MCF 10A (cell line): ENCODE measurements at regions not wholly inside any gene's neighbourhood (a gene's known extent, or its start where the extent isn't known, plus 50 kb on each side); places are given as distances from the start of the nearest gene placed in this dataset.

ENCODE experiments used
- BruUV-seq: library from RNA; stranded (reverse); fragments of 400-500 nt; replicated peaks from 2 replicates; lab custom pipeline; 2021; lab: Mats Ljungman, UMichigan
- CTCF ChIA-PET: fragments of 300-600 bp; sonication (Branson Sonifier 250); formaldehyde crosslinking; extraction: SDS; loops from one replicate; lab custom pipeline; 2021; ENCODE audit warnings: antibody characterized with exemption, inconsistent platforms; lab: Yijun Ruan, JAX
- POLR2A ChIA-PET: fragments of 300-600, 350-650 bp; sonication (Branson Sonifier 250); formaldehyde crosslinking; extraction: SDS; loops from one replicate; lab custom pipeline; 2020; ENCODE audit warnings: antibody characterized with exemption, inconsistent platforms; lab: Yijun Ruan, JAX
- DNase-seq: peaks from one replicate; pipeline ENCODE4 v3.0.0-alpha.2; 2018; ENCODE audit not compliant: unreplicated experiment
- H3K27ac Mint-ChIP-seq: one replicate; pipeline ENCODE4 v1.8.0; 2022; ENCODE audit warnings: mild to moderate bottlenecking, low read depth, mixed read lengths; ENCODE audit not compliant: unreplicated experiment
- H3K27me3 Mint-ChIP-seq: one replicate; pipeline ENCODE4 v1.8.0; 2022; ENCODE audit warnings: mixed read lengths; ENCODE audit not compliant: insufficient read depth, unreplicated experiment
- H3K36me3 Mint-ChIP-seq: one replicate; pipeline ENCODE4 v1.8.0; 2022; ENCODE audit warnings: mild to moderate bottlenecking, moderate library complexity, mixed read lengths; ENCODE audit not compliant: insufficient read depth, unreplicated experiment
- H3K4me1 Mint-ChIP-seq: one replicate; pipeline ENCODE4 v1.8.0; 2022; ENCODE audit warnings: mixed read lengths; ENCODE audit not compliant: insufficient read depth, unreplicated experiment
- H3K4me3 Mint-ChIP-seq: one replicate; pipeline ENCODE4 v1.8.0; 2022; ENCODE audit warnings: mild to moderate bottlenecking, moderate library complexity, mixed read lengths; ENCODE audit not compliant: unreplicated experiment
- H3K9me3 Mint-ChIP-seq: one replicate; pipeline ENCODE4 v1.8.0; 2022; ENCODE audit warnings: mixed read lengths; ENCODE audit not compliant: unreplicated experiment
- intact Hi-C: fragments of 100-400 bp; cut with micrococcal nuclease; formaldehyde crosslinking; loops from 2 replicates; pipeline ENCODE4 v1.14.1; 2022
- TF ChIP-seq, protein P1 (sequence below): fragments of 200-600 bp; IDR thresholded peaks from one replicate; pipeline ENCODE4 v1.8.0; 2022; ENCODE audit warnings: antibody characterized with exemption, mild to moderate bottlenecking; ENCODE audit not compliant: unreplicated experiment

DNA sequence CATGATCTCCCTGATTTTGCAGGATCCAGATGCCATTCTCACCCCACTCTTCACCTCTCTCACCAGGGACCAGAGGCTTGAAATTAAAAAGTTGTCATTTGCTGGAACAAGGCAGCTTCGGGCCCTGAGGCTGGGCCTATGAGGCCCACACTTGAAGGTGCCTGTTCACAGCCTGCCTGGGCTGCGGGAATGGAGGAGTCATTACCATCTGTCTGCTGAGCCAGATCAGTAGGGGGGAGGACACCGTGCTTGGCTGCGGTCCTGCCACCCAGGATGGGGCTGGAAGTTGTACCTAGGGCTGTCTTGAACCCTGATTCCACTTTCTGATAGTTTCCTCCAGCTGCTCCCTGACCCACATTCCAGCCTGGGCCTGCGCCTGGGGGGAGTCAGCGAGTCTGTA is 208.3 kb upstream of the N4BP1 start:
- TF ChIP-seq, protein P1, sequence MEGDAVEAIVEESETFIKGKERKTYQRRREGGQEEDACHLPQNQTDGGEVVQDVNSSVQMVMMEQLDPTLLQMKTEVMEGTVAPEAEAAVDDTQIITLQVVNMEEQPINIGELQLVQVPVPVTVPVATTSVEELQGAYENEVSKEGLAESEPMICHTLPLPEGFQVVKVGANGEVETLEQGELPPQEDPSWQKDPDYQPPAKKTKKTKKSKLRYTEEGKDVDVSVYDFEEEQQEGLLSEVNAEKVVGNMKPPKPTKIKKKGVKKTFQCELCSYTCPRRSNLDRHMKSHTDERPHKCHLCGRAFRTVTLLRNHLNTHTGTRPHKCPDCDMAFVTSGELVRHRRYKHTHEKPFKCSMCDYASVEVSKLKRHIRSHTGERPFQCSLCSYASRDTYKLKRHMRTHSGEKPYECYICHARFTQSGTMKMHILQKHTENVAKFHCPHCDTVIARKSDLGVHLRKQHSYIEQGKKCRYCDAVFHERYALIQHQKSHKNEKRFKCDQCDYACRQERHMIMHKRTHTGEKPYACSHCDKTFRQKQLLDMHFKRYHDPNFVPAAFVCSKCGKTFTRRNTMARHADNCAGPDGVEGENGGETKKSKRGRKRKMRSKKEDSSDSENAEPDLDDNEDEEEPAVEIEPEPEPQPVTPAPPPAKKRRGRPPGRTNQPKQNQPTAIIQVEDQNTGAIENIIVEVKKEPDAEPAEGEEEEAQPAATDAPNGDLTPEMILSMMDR: no peak
- H3K4me3 Mint-ChIP-seq: no peak overlapping the region
- ChIA-PET CTCF (no interaction called here), POLR2A (no interaction called here)
- H3K27me3 Mint-ChIP-seq: no peaks in the 10 kb centered on the region
- no peaks in the 10 kb centered on the region for H3K4me1 Mint-ChIP-seq
- H3K9me3 Mint-ChIP-seq: no peaks in the 10 kb centered on the region
- no peak overlapping the region for H3K27ac Mint-ChIP-seq
- no peaks in the 10 kb centered on the region for H3K36me3 Mint-ChIP-seq
- DNase-seq: no peak
- BruUV-seq: no TSS peak
- intact Hi-C loops: no loop called here

DNA sequence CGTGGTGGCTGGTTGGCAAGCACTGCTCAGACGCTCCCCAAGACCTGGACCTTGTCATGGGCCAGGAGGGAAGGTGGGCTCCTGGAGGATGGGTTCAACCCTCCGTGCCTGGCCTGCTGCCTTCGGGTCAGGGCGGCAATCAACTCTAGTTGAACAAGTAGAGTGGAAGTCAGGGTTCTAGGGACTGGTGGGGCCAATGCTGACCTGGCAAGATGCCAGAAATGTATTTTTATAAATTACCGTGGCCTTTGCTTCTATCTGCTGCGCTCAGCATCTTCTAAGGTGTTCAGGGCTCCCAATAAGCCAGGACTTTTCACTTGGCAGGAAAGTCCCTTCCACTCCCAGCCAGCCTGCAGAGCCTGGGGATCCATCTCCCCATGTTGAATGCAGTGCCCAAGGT is 207.1 kb upstream of the N4BP1 start:
- H3K4me3 Mint-ChIP-seq: no peak overlapping the region
- no peaks in the 10 kb centered on the region for H3K36me3 Mint-ChIP-seq
- no peak overlapping the region for H3K27ac Mint-ChIP-seq
- CTCF ChIA-PET: no interaction called here
- POLR2A ChIA-PET: no interaction called here
- BruUV-seq: no TSS peak
- no peak for DNase-seq
- H3K9me3 Mint-ChIP-seq: no peaks in the 10 kb centered on the region
- TF ChIP-seq, protein P1: no peak
- H3K4me1 Mint-ChIP-seq: no peaks in the 10 kb centered on the region
- intact Hi-C loops: no loop called here
- H3K27me3 Mint-ChIP-seq: no peaks in the 10 kb centered on the region

GRCh38 chr16:48816393-48816792 is 206.4 kb upstream of the N4BP1 start:
- no peak overlapping the region for H3K4me3 Mint-ChIP-seq
- no peaks in the 10 kb centered on the region for H3K4me1 Mint-ChIP-seq
- intact Hi-C loops: no loop called here
- TF ChIP-seq, protein P1: no peak
- POLR2A ChIA-PET: no interaction called here
- no peaks in the 10 kb centered on the region for H3K27me3 Mint-ChIP-seq
- H3K36me3 Mint-ChIP-seq: no peaks in the 10 kb centered on the region
- H3K27ac Mint-ChIP-seq: no peak overlapping the region
- BruUV-seq: no TSS peak
- no peaks in the 10 kb centered on the region for H3K9me3 Mint-ChIP-seq
- CTCF ChIA-PET: no interaction called here
- no peak for DNase-seq

DNA sequence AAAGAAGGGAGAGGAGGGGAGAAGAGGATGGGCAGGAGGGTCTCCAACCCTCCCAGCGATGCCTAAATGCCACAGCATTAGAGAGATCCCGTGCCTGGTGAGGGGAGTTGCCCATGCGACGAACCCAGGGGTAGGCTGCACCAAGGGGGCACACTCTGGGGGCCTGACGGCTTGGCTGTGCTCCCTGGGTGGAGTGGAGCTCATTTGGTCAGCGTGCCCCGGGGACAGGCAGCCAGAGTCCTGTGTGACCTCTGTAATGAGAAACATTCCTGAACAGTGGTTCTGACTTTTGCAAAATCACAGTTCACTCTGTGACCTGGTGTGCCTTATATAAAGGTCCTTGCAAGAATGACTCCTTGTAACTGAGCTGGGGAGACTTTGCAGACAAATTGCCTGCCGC is 205.0 kb upstream of the N4BP1 start:
- Mint-ChIP-seq H3K27ac (no peak overlapping the region), H3K27me3 (no peaks in the 10 kb centered on the region), H3K9me3 (no peaks in the 10 kb centered on the region), H3K4me1 (no peaks in the 10 kb centered on the region), H3K36me3 (no peaks in the 10 kb centered on the region), H3K4me3 (no peak overlapping the region)
- intact Hi-C loops: no loop called here
- no TSS peak for BruUV-seq
- TF ChIP-seq, protein P1: no peak
- ChIA-PET CTCF (no interaction called here), POLR2A (no interaction called here)
- DNase-seq: no peak
